Hindlimb muscle (tissue), 1 donor: ENCODE measurements at regions not wholly inside any gene's neighbourhood (a gene's known extent, or its start where the extent isn't known, plus 50 kb on each side); places are given as distances from the start of the nearest gene placed in this dataset.
"Not testable (repeated sequence)": the region's sequence is repeated elsewhere in the genome, so short reads cannot be mapped to it uniquely, and the experiment has no call there.

Source experiments
- DNase-seq: peaks from one replicate; pipeline ENCODE4 v3.0.0-alpha.2; 2013

DNA sequence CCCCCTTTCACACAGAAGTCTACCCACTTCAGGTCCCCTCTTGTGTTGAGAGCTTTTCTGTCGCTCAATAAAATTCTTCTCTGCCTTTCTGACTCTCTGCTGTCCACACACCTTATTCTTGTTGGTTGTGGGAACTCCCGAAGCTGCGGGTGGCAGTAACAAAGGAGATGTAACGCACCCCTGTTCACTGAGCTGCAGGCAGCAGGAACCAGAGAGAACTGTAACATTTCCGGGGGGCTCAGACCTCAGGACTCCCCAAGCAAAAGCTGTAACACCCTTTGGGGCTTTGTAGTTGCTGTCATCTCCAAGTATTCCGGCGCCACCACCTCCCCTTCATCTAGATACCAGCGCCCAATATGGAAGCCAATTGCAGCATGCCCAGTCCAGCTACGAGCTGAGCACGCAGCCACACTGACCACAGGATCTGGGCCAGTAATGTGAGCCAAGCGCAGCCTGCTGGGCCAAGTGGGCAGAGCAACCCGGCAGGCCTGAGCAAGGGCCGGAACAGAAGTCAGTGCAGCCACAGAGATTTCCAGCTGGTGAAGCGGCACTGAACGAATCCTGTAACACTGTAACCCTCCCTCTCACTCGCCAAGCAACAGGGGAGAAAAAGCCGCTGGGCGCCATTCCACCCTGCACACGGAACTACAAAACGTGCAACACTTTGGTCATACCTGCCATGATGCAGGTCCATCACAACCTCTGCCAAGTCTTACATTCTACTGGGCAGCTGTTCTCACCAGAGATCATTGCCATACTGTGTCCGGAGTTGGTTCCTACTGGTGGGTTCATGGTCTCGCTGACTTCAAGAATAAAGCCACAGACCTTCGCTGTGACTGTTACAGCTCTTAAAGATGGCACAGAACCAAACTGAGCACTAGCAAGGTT lies 194.3 kb downstream of the SPATA31A6 start:
- not testable (repeated sequence) for DNase-seq

DNA sequence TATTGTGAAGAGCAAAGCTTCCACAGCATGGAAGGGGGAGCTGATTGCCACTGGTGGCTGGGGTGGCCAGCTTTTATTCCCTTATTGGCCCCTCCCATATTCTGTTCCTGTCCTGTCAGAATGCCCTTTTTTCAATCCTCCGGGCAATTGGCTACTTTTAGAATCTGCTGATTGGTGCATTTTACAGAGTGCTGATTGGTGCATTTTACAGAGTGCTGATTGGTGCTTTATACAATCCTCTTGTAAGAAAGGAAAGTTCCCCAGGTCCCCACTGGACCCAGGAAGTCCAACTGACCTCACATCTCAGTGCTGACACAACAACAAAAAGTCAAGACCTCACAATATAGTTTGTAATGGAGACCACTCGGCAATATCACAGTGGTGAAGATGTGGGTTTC lies 195.0 kb downstream of the SPATA31A6 start:
- DNase-seq = no peak

DNA sequence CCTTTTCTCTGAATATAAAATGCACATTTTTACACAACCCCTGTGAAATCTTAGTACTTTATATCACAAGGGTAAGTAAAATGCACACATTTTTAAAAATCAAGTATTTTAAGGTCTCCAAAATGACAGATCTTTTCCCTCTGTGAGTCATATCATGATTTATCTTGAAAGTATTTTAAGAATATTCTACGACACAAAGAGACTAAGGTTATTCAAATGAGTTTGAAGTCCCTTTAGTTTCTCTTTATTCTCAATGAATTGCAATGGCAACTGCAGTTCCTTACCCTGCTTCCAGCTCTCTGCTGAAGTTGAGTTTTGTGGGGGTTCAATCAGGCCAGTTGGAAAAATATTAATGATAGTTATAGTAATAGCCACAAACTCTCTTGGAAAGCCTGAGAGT lies 196.1 kb downstream of the SPATA31A6 start:
- DNase-seq = not testable (repeated sequence)

DNA sequence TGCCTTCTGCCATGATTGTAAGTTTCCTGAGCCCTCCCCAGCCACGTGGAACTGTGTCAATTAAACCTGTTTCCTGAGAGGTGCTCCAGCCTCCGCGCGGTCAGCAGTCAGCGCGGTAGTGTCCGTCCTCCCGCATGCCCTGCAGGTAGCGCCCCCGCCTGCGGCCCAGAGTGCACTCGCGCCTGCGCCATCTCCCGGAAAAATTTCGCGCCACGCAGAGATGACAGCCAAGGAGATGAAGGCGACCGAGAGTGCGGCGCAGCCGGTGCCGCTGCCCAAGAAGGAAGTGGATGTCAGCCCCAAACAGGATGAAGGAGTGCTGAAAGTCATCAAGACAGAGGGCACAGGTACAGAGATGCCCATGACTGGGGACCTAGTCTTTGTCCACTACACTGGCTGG lies 201.1 kb downstream of the SPATA31A6 start:
- not testable (repeated sequence) for DNase-seq

DNA sequence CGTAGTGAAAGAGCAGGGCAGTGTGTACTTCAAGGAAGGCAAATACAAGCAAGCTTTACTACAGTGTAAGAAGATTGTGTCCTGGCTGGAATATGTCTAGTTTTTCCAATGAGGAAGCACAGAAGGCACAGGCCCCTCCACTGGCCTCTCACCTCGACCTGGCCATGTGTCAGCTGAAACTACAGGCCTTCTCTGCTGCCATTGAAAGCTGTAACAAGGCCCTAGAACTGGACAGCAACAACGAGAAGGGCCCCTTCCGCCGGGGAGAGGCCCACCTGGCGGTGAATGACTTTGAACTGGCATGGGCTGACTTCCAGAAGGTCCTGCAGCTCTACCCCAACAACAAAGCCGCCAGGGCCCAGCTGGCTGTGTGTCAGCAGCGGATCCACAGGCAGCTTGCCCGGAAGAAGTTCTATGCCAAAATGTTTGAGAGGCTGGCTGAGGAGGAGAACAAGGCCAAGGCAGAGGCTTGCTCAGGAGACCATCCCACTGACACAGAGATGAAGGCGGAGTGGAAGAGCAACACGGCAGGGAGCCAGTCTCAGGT lies 202.2 kb downstream of the SPATA31A6 start:
- DNase-seq = not testable (repeated sequence)

DNA sequence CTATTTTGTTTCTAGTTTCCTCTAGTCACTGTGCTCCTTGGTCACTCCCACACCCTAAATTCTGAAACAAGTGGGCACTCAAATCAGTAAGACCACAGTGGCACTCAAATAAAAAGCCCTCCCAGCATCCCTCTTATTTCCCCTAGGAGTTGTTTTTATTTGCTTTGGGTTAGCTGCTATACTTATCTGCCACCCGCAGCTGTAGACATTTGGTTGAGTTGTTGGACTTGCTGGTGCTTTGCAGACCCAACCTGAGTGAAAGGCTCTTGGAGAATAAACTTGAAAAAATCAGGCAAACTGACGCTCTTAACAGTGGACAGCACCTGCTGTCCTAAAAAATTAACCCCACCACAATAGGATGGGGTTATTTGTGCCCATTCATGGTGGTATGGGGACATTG lies 203.0 kb downstream of the SPATA31A6 start:
- no peak for DNase-seq

DNA sequence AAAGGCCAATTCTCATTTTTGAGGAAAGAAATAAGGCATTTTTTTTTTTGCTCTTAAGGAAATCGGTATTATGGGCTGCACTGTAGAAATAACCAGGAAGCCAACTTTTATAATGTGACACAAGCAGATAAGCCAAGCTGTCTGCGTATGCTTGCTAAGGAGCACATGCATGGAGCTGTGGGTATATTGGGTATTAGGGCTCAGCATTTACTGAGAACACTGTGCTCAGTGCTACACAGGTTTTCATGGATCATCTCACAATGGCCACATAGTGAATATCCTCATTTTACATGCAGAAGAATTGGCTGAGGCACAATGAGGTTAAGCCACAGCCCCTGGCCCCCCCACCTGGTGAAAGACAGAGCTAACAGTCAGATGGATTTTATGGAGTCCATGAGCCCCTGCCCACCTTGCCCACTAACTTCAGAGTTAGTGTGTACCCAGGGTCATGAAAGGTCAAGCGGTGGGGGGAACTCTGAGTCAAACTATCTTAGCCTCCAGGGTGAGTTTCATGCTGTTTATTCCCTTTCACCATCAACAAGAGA lies 204.8 kb downstream of the SPATA31A6 start:
- no peak for DNase-seq

DNA sequence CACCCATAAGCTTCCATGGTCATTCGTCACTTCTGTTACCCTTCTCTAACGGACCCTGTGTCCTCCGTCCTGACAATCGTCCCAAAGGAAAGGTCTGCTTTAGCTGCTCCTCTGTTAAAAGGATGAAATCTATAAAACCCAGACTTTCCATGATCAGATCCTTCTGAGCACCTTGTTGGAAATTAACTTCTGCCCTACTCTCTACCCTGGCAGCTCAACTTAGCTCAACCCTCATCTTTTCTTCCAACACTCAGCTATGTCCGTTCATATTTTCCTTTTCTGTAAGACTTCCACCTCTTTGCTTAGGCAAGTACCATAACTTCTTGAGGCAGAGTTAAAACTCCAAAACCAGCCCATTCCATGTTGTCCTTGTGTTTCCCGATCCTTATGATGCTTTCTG lies 205.4 kb downstream of the SPATA31A6 start:
- no peak for DNase-seq

DNA sequence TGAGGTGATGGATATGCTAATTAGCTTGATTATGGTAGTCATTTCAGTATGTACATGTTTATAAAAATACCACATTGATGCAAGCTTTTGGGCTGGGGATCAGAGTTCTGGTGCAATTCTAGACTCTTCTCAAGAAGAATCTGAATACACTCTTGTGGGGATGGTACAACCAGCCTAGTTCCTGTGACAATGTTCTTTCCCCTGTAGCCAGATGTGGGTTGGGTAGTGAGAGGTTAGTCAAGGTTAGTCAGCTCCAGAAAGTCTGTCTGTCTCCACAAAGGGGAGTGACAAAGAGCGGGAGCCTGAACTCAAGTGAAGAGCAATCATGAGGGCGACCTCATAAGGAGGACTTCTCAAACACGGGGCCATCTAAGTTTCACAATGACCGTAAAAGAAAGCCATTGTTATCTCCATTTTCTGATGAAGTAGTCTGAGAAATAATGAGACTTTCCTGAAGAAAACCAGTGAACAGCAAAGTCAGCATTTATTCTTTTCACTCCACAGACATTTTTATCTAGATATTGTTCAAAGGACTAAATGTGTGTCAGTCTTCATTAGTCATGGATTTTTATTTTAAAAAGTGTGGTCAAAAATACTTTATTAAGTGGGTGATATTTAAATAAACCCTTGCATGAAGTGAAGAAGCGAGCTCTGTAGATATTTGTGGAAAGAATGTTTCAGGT lies 209.5 kb downstream of the SPATA31A6 start:
- not testable (repeated sequence) for DNase-seq

DNA sequence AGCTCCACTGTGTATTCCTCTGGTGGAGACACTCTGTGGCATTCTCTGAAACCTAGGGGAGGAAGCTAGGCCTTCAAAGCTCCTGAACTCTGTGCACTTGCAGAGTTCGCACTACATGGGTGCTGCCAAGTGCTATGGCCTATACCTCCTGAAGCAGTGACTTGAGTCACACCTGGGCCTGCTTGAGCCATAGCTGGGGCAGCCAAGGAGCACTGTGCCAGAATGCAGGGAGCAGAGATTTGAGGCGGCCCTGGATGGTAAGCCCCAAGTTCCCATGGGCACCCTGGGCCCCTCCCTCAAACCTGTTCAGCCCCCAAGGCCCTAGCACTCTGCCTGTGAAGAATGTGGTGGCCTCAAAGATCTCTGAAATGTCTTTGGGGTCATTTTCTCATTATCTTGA lies 212.9 kb downstream of the SPATA31A6 start:
- DNase-seq = no peak

DNA sequence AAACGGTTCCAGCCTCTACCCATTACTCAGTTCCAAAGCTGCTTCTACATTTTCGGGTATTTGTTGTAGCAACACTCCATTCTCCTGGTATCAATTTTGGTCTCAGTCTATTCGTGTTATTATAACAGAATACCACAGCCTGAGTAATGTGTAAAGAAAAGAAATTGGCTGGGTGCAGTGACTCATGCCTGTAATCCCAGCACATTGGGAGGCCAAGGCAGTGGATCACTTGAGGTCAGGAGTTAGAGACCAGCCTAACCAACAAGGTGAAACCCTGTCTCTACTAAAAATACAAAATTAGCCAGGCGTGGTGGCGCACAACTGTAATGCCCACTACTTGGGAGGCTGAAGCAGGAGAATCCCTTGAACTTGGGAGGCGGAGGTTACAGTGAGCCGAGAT lies 213.9 kb downstream of the SPATA31A6 start:
- DNase-seq = not testable (repeated sequence)

DNA sequence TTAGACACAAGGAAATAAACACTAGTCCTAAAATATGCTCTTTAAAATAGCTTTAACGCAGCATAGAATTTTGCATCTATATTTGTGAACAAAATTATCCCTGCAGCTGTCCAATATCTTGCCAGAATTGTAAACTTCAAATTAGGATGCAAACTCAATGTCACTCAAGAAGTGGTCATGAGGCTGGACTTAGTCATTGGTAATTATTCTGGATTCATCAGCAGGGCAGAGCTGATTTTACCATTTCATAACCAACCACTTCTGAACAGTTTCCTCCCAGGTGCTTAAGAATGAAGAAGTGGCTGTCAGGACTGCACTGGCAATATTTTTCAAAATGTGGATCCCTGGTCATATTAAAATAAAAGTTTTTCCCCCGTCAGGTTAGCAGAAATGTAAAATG lies 219.5 kb downstream of the SPATA31A6 start:
- not testable (repeated sequence) for DNase-seq

DNA sequence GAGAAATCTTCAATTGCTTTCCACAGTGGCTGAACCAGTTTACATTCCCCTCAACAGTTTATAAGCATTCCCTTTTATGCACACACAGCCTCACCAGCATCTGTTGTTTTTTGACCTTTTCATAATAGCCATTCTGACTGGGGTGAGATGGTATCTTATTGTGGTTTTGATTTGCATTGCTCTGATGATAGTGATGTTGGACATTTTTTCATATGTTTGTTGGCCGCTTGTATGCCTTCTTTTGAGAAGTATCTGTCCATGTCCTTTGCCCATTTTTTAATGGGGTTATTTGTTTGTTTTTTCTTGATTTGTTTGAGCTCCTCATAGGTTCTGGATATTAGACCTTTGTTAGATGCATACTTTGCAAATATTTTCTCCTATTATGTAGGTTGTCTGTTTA lies 226.1 kb downstream of the SPATA31A6 start:
- DNase-seq = not testable (repeated sequence)

DNA sequence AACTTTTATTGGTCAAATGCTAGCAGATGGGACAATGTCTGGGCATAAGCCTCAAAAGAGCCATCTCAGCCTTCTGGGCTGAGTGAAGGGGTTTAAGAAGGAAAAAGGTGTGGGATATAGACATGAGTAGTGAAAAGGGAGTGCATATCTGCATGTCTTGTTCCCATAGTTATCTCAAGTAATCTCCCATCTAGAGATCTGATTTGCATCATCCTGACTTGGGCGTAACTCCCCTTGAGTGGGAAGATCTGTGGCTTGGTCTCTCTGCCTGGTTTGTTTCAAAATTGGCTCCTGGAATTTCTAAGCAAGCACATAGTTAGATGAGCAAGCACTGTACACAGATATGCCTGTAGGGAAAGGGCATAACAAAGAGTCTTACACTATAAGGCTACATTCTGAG lies 228.9 kb downstream of the SPATA31A6 start:
- not testable (repeated sequence) for DNase-seq

DNA sequence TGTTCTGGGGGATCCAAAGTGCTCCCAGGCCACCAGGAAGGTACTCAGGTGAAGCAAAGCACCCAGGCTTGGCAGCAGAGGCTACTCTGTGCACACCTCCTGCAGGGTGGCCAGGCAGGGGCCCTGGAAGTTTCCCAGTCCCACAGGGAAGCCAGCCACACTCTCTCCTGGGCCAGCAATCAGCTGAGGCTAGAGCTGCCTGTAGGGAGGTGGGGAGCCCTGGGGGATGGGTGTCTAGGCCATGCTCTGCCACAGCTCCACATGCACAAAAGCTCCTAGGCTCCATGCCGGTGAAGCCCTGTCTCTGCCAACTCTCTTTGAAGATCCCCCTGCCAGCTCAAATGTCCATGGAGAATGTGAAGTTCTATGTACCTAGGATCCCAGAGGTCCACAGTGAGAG lies 231.4 kb downstream of the SPATA31A6 start:
- DNase-seq = not testable (repeated sequence)

DNA sequence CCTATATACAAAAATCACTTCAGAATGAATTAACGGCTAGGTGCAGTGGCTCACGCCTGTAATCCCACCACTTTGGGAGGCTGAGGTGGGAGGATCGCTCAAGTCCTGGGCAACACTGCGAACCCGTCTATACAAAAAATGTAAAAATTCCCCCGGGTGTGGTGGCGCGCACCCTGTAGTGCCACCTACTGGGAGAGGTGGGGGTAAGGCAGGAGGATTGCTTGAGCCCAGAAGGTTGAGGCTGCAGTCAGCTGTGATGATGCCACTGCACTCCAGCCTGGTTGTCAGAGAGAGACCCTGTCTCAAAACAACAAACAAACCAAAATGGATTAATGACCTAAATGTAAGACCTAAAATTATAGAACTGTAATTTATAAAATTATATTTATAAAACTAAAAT lies 236.2 kb downstream of the SPATA31A6 start:
- DNase-seq = not testable (repeated sequence)

DNA sequence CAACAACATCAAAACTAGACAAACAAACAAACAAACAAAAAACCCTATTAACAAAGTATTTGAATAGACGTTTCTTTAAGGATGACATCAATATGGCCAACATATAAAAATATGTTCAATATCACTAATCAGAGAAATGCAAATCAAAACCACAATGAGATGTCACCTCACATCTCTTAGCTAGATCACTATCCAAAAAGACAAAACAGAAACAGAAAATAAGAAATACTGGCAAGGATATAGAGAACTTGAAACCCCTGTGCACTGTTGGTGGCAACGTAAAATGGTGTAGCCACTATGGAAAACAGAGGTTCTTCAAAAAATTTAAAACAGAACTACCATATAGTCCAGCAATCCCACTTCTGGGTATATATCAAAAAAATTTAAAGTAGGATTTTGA lies 236.9 kb downstream of the SPATA31A6 start:
- DNase-seq = not testable (repeated sequence)

DNA sequence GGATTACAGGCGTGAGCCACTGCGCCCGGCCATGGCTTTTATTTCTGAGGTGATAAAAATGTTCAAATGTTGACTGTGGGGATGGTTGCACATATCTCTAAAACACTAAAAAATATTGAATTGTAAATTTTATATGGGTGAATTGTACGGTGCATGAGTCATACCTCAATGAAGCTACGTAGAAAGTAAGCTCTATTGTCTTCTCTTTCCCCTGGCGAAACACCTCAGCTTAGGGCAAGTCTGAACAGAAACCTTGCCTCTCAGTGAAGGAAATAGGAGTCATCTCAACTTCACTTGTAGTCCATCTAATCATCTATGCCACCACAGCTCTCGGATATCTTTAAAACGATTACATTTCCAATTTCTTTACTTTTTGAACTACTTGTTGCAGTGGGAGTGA lies 238.2 kb downstream of the SPATA31A6 start:
- not testable (repeated sequence) for DNase-seq

DNA sequence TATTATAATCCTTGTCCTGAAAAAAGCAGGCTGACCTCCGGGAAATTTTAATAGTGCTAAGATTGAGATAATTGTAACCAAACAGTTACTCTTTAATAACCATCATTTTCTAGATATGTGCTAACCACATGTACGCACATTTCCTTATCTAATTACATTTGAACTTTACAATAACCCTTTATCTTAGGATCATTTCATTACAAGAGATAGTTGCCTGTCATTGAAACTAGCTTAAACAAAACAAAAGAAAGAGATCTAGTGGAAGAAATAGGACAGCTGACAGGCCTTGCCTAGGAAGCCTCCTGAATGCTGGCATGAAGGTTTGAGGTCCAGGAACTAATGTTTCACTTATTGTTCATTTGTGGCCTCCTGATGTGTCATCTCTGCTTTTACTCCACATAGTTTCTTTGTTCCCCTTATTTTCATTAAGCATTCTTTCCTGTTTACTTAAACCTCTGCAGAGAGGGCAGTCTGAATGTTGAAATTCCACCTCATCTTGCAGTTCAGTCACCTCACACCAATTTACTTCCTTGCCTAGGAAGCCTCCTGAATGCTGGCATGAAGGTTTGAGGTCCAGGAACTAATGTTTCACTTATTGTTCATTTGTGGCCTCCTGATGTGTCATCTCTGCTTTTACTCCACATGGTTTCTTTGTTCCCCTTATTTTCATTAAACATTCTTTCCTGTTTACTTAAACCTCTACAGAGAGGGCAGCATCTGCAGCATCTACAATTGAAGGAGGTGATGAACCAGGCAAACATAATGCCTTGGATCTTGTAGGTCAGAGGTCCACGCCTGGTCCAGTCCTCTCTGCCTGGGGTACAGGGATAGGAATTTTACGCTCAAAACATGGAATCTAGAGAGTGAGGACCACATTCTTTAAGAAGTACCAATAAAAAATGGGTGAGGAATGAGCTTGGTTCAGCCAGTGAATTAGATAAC lies 247.5 kb downstream of the SPATA31A6 start:
- DNase-seq = not testable (repeated sequence)

DNA sequence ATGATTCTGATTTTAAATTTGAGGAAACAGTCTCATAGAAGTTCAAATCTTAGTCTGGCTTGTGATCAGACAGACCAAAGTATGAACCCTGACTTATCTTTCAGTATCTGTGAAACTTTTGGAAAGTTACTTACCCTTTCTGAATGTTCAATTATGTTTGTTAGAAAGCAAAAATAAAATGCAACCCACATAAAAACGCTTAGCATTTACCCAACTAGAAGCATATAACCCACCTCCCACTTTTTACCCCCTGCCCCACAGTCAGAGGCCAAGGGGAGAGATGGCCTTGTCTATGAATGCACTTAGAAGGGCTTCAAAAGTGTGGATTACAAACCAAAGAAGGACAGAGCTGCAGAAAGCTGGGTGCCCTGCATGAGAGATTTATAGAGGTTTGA lies 248.2 kb downstream of the SPATA31A6 start:
- not testable (repeated sequence) for DNase-seq

DNA sequence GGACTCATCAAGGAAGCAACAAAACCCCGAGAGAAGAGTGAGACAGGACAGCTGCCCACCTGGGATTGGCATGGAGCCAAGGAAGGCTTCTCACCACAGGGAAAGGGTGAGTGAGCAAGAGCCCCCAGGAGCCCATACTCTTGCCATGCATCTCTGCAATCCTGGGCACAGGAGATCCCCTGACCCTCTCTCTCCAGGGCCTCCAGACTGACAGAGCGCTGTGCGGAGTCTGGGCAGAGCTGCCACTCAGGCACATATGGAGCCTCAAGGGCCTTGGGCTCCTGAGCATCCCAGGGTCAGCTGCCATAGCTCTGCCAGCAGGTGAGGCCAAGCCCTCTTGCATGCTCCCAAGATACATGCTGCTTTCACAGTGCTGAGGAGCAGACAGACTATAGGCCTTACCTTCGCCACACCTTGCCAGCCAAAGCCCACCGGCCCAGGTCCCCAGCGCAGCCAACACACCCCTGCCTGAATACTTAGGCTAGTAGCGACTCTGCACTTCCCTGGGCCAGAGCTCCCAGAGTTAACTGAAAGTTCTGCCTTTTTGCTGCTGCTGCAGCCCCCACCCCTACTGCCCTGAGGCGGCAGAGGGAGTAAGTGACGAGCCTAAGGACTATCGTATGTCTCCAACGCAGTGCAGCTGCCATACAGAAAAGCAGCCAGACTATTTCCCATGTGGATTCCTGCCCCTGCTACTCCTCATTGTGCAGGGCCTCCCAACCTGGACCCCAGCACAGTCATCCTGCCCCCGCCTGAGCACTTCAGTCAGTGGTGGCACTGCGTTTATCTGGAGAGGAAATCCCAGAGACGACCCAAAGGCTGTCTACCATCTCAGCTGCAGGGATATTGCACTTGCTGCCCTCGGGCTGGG lies 251.6 kb downstream of the SPATA31A6 start:
- not testable (repeated sequence) for DNase-seq
